HG03135 (cell line): ENCODE measurements at regions not wholly inside any gene's neighbourhood (a gene's known extent, or its start where the extent isn't known, plus 50 kb on each side); places are given as distances from the start of the nearest gene placed in this dataset.
"Not testable (repeated sequence)": the region's sequence is repeated elsewhere in the genome, so short reads cannot be mapped to it uniquely, and the experiment has no call there.

Source experiments
- ATAC-seq: cut with Tn5 transposase; IDR thresholded peaks from one replicate; pipeline ENCODE4 v1.9.1; 2021; ENCODE audit warnings: mild to moderate bottlenecking, moderate library complexity; ENCODE audit not compliant: unreplicated experiment

GRCh38 chr12:126908765-126909142 lies 1358.2 kb upstream of the TMEM132C start:
- ATAC-seq = no peak

GRCh38 chr12:126910570-126910969 lies 1356.4 kb upstream of the TMEM132C start:
- no peak for ATAC-seq

GRCh38 chr12:126912111-126912510 lies 1354.9 kb upstream of the TMEM132C start:
- ATAC-seq = no peak

GRCh38 chr12:126914170-126914793 lies 1352.7 kb upstream of the TMEM132C start:
- no peak for ATAC-seq

GRCh38 chr12:126915309-126915708 lies 1351.7 kb upstream of the TMEM132C start:
- no peak for ATAC-seq

- ATAC-seq = no peak
These were observed 1340.9 kb upstream of the TMEM132C start for GRCh38 chr12:126926023-126926594.

GRCh38 chr12:126930234-126930633 lies 1336.7 kb upstream of the TMEM132C start:
- ATAC-seq = no peak

- no peak for ATAC-seq
These were observed 1334.8 kb upstream of the TMEM132C start for GRCh38 chr12:126932156-126932555.

- ATAC-seq = no peak
These were observed 1331.5 kb upstream of the TMEM132C start for GRCh38 chr12:126935435-126935834.

GRCh38 chr12:126936181-126936851 lies 1330.7 kb upstream of the TMEM132C start:
- ATAC-seq = no peak

- ATAC-seq = no peak
These were observed 1329.5 kb upstream of the TMEM132C start for GRCh38 chr12:126937431-126937830.

- ATAC-seq = no peak
These were observed 1322.3 kb upstream of the TMEM132C start for GRCh38 chr12:126944684-126945083.

GRCh38 chr12:126946958-126947357 lies 1320.0 kb upstream of the TMEM132C start:
- not testable (repeated sequence) for ATAC-seq

- no peak for ATAC-seq
These were observed 1317.4 kb upstream of the TMEM132C start for GRCh38 chr12:126949558-126949957.

- no peak for ATAC-seq
These were observed 1316.7 kb upstream of the TMEM132C start for GRCh38 chr12:126950266-126950665.

- no peak for ATAC-seq
These were observed 1314.6 kb upstream of the TMEM132C start for GRCh38 chr12:126952096-126953007.

- no peak for ATAC-seq
These were observed 1313.5 kb upstream of the TMEM132C start for GRCh38 chr12:126953365-126953889.

- no peak for ATAC-seq
These were observed 1306.7 kb upstream of the TMEM132C start for GRCh38 chr12:126960221-126960620.

- ATAC-seq = no peak
These were observed 1306.3 kb upstream of the TMEM132C start for GRCh38 chr12:126960709-126961108.

GRCh38 chr12:126963825-126964224 lies 1303.1 kb upstream of the TMEM132C start:
- no peak for ATAC-seq

GRCh38 chr12:126966498-126966897 lies 1300.5 kb upstream of the TMEM132C start:
- no peak for ATAC-seq
